HL-60/S4 (cell line): ENCODE measurements at regions not wholly inside any gene's neighbourhood (a gene's known extent, or its start where the extent isn't known, plus 50 kb on each side); places are given as distances from the start of the nearest gene placed in this dataset.

Experiments
- in situ Hi-C: fragments of 300-500 bp; cut with MboI; formaldehyde crosslinking; loops from 2 replicates; pipeline ENCODE4 v1.14.3; 2022; ENCODE audit warnings: low sequenced_read_pairs

- in situ Hi-C loops, result no loop called here
These were observed 50.2 kb upstream of the GALNT9 start for GRCh38 chr12:132379576-132379975.
